DND-41 (cell line): ENCODE measurements at regions not wholly inside any gene's neighbourhood (a gene's known extent, or its start where the extent isn't known, plus 50 kb on each side); places are given as distances from the start of the nearest gene placed in this dataset.

ENCODE experiments used
- EZH2 ChIP-seq: IDR thresholded peaks from 3 replicates; pipeline ENCODE4 v1.6.1; 2012; ENCODE audit warnings: borderline replicate concordance, low read depth, mild to moderate bottlenecking, moderate library complexity, low read length, inconsistent platforms; ENCODE audit not compliant: severe bottlenecking
- TF ChIP-seq, protein P1 (sequence below): IDR thresholded peaks from 2 replicates; pipeline ENCODE4 v1.5.1; 2012; ENCODE audit warnings: borderline replicate concordance, low read length, moderate library complexity, mild to moderate bottlenecking; ENCODE audit not compliant: poor library complexity, severe bottlenecking; ENCODE audit errors: extremely low read depth

- TF ChIP-seq, protein P1, sequence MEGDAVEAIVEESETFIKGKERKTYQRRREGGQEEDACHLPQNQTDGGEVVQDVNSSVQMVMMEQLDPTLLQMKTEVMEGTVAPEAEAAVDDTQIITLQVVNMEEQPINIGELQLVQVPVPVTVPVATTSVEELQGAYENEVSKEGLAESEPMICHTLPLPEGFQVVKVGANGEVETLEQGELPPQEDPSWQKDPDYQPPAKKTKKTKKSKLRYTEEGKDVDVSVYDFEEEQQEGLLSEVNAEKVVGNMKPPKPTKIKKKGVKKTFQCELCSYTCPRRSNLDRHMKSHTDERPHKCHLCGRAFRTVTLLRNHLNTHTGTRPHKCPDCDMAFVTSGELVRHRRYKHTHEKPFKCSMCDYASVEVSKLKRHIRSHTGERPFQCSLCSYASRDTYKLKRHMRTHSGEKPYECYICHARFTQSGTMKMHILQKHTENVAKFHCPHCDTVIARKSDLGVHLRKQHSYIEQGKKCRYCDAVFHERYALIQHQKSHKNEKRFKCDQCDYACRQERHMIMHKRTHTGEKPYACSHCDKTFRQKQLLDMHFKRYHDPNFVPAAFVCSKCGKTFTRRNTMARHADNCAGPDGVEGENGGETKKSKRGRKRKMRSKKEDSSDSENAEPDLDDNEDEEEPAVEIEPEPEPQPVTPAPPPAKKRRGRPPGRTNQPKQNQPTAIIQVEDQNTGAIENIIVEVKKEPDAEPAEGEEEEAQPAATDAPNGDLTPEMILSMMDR = no peak
- no peak for TF ChIP-seq EZH2
Observed at GRCh38 chr6:119678961-119679360, 329.4 kb upstream of the MAN1A1 start.
